ENCODE measurements at regions not wholly inside any gene's neighbourhood (a gene's known extent, or its start where the extent isn't known, plus 50 kb on each side); places are given as distances from the start of the nearest gene placed in this dataset.

GRCh38 chr11:15819679-15820286 lies 536.6 kb downstream of the SOX6 start:
- Histone ChIP-seq H3K36me3 (no peaks in the 10 kb centered on the region), H3K27ac (no peak overlapping the region), H3K4me3 (no peak overlapping the region), H3K27me3 (no peaks in the 10 kb centered on the region), H3K4me1 (no peaks in the 10 kb centered on the region), H3K9me3 (no peaks in the 10 kb centered on the region)
- DNase-seq (ENCODE audit: low spot score in 2 of 2) = peak; percentile 65 to 75
- intact Hi-C loops (cut with DNase I; ENCODE audit: low total_unique reads) = no loop called here
- TF ChIP-seq CTCF (IDR thresholded peaks at IDR 0.05) = peak; percentile 29 to 76 (median 67)
- TF ChIP-seq POLR2A (IDR thresholded peaks at IDR 0.05) = no peak
- TF ChIP-seq POLR2AphosphoS5 (IDR thresholded peaks at IDR 0.05) = peak in 2 of 3 donors; percentile 36 to 58

GRCh38 chr11:15821451-15821850 lies 534.9 kb downstream of the SOX6 start:
- no peak for DNase-seq (ENCODE audit: low spot score in 2 of 2)
- Histone ChIP-seq H3K36me3 (no peaks in the 10 kb centered on the region), H3K27ac (no peak overlapping the region), H3K27me3 (no peaks in the 10 kb centered on the region), H3K9me3 (no peaks in the 10 kb centered on the region), H3K4me3 (no peak overlapping the region), H3K4me1 (no peaks in the 10 kb centered on the region)
- intact Hi-C loops (cut with DNase I; ENCODE audit: low total_unique reads) = no loop called here
- no peak for TF ChIP-seq POLR2AphosphoS5 (IDR thresholded peaks at IDR 0.05)
- TF ChIP-seq POLR2A (IDR thresholded peaks at IDR 0.05) = no peak
- no peak for TF ChIP-seq CTCF (IDR thresholded peaks at IDR 0.05)

- Histone ChIP-seq H3K36me3 (no peaks in the 10 kb centered on the region), H3K9me3 (no peaks in the 10 kb centered on the region), H3K4me3 (no peak overlapping the region), H3K27me3 (no peaks in the 10 kb centered on the region), H3K4me1 (no peaks in the 10 kb centered on the region), H3K27ac (no peak overlapping the region)
- TF ChIP-seq POLR2A (IDR thresholded peaks at IDR 0.05) = no peak
- no peak for TF ChIP-seq CTCF (IDR thresholded peaks at IDR 0.05)
- no peak for TF ChIP-seq POLR2AphosphoS5 (IDR thresholded peaks at IDR 0.05)
- no peak for DNase-seq (ENCODE audit: low spot score in 2 of 2)
- intact Hi-C loops (cut with DNase I; ENCODE audit: low total_unique reads) = no loop called here
Observed at GRCh38 chr11:15824060-15824459, 532.3 kb downstream of the SOX6 start.

- no peak for DNase-seq (ENCODE audit: low spot score in 2 of 2)
- intact Hi-C loops (cut with DNase I; ENCODE audit: low total_unique reads) = no loop called here
- no peaks in the 10 kb centered on the region for H3K9me3 ChIP-seq
- H3K36me3 ChIP-seq = no peaks in the 10 kb centered on the region
- no peak overlapping the region for H3K4me3 ChIP-seq
- no peaks in the 10 kb centered on the region for H3K27me3 ChIP-seq
- TF ChIP-seq CTCF (IDR thresholded peaks at IDR 0.05) (no peak), POLR2A (IDR thresholded peaks at IDR 0.05) (no peak), POLR2AphosphoS5 (IDR thresholded peaks at IDR 0.05) (no peak)
- H3K27ac ChIP-seq = no peak overlapping the region
- no peaks in the 10 kb centered on the region for H3K4me1 ChIP-seq
Observed at GRCh38 chr11:15825976-15826650, 530.2 kb downstream of the SOX6 start.

- no peak for DNase-seq (ENCODE audit: low spot score in 2 of 2)
- H3K27ac ChIP-seq = no peak overlapping the region
Observed at GRCh38 chr11:15826826-15827225, 529.5 kb downstream of the SOX6 start.

More at GRCh38 chr11:15826826-15827225, 529.5 kb downstream of the SOX6 start:
- Histone ChIP-seq H3K27me3 (no peaks in the 10 kb centered on the region), H3K36me3 (no peaks in the 10 kb centered on the region), H3K4me1 (no peaks in the 10 kb centered on the region), H3K9me3 (no peaks in the 10 kb centered on the region), H3K4me3 (no peak overlapping the region)
- TF ChIP-seq CTCF (IDR thresholded peaks at IDR 0.05) = peak in 1 of 3 donors; percentile 31
- no peak for TF ChIP-seq POLR2AphosphoS5 (IDR thresholded peaks at IDR 0.05)
- intact Hi-C loops (cut with DNase I; ENCODE audit: low total_unique reads) = no loop called here

All from breast epithelium (tissue), 4 donors.